Osteoblast (primary cell): ENCODE measurements at regions not wholly inside any gene's neighbourhood (a gene's known extent, or its start where the extent isn't known, plus 50 kb on each side); places are given as distances from the start of the nearest gene placed in this dataset.

ENCODE experiments used
- DNase-seq: peaks from one replicate; pipeline ENCODE4 v3.0.0; 2011; ENCODE audit warnings: low spot score, mixed read lengths; ENCODE audit not compliant: insufficient read length; ENCODE audit errors: missing footprints
- H2AFZ ChIP-seq: 2 replicates; pipeline ENCODE4 v1.6.0; 2011; ENCODE audit warnings: mild to moderate bottlenecking, low read length
- H3K27ac ChIP-seq: 2 replicates; pipeline ENCODE4 v1.5.1; 2011; ENCODE audit warnings: mild to moderate bottlenecking, low read depth, low read length, moderate library complexity
- H3K27me3 ChIP-seq: 2 replicates; pipeline ENCODE4 v1.6.0; 2012; ENCODE audit warnings: mild to moderate bottlenecking, control low read depth, inconsistent platforms, low read length, moderate library complexity; ENCODE audit not compliant: insufficient read depth
- H3K36me3 ChIP-seq: 2 replicates; pipeline ENCODE4 v1.5.1; 2011; ENCODE audit warnings: mild to moderate bottlenecking, low read length, control low read depth, moderate library complexity; ENCODE audit not compliant: insufficient read depth
- H3K4me1 ChIP-seq: 2 replicates; pipeline ENCODE4 v1.5.1; 2011; ENCODE audit warnings: mild to moderate bottlenecking, low read length, control low read depth, moderate library complexity; ENCODE audit not compliant: insufficient read depth
- H3K4me2 ChIP-seq: 2 replicates; pipeline ENCODE4 v1.6.0; 2011; ENCODE audit warnings: mild to moderate bottlenecking, low read length; ENCODE audit not compliant: insufficient read depth
- H3K4me3 ChIP-seq: fragments of 200-600 bp; sonication (generic); 3 replicates; pipeline ENCODE4 v1.5.1; 2012; ENCODE audit warnings: mild to moderate bottlenecking, low read length, inconsistent platforms; ENCODE audit not compliant: insufficient read depth
- H3K79me2 ChIP-seq: 2 replicates; pipeline ENCODE4 v1.6.0; 2012; ENCODE audit warnings: mild to moderate bottlenecking, low read length, control low read depth, inconsistent platforms; ENCODE audit not compliant: insufficient read depth
- H3K9me3 ChIP-seq: 2 replicates; pipeline ENCODE4 v1.5.1; 2011; ENCODE audit warnings: low read depth, low read length, control low read depth
- H4K20me1 ChIP-seq: 2 replicates; pipeline ENCODE4 v1.6.0; 2012; ENCODE audit warnings: mild to moderate bottlenecking, low read length, control low read depth; ENCODE audit not compliant: insufficient read depth
- CTCF ChIP-seq: IDR thresholded peaks from 2 replicates; pipeline ENCODE4 v1.5.1; 2011; ENCODE audit warnings: mild to moderate bottlenecking, low read depth, low read length, moderate library complexity; ENCODE audit errors: extremely low read depth

- H4K20me1 ChIP-seq, result no peaks in the 10 kb centered on the region
- H2AFZ ChIP-seq, result no peak overlapping the region
- no peak for TF ChIP-seq CTCF
- no peaks in the 10 kb centered on the region for H3K36me3 ChIP-seq
- peak overlapping the region; percentile 14 for H3K4me2 ChIP-seq
- no peak for DNase-seq
- peaks cover 54% of the 10 kb centered on the region for H3K4me1 ChIP-seq
- no peak overlapping the region for H3K4me3 ChIP-seq
- H3K27me3 ChIP-seq, result no peaks in the 10 kb centered on the region
- no peaks in the 10 kb centered on the region for H3K79me2 ChIP-seq
- H3K9me3 ChIP-seq, result no peaks in the 10 kb centered on the region
- peak overlapping the region; percentile 89 for H3K27ac ChIP-seq
Observed at GRCh38 chr2:67566285-67566684, 169.2 kb downstream of the ETAA1 start.

- Histone ChIP-seq H3K79me2 (no peaks in the 10 kb centered on the region), H3K9me3 (no peaks in the 10 kb centered on the region), H4K20me1 (no peaks in the 10 kb centered on the region), H2AFZ (peak overlapping the region; percentile 51), H3K36me3 (no peaks in the 10 kb centered on the region), H3K4me1 (peaks cover 47% of the 10 kb centered on the region), H3K4me3 (no peak overlapping the region), H3K27ac (peak overlapping the region; percentile 89), H3K27me3 (no peaks in the 10 kb centered on the region), H3K4me2 (no peak overlapping the region)
- DNase-seq, result no peak
- TF ChIP-seq CTCF, result no peak
Observed at GRCh38 chr2:67566958-67567635, 170.0 kb downstream of the ETAA1 start.

GRCh38 chr2:67567886-67568285 is 170.8 kb downstream of the ETAA1 start:
- no peaks in the 10 kb centered on the region for H4K20me1 ChIP-seq
- no peak for DNase-seq
- H2AFZ ChIP-seq, result no peak overlapping the region
- H3K36me3 ChIP-seq, result no peaks in the 10 kb centered on the region
- H3K9me3 ChIP-seq, result no peaks in the 10 kb centered on the region
- H3K27me3 ChIP-seq, result no peaks in the 10 kb centered on the region
- H3K79me2 ChIP-seq, result no peaks in the 10 kb centered on the region
- H3K27ac ChIP-seq, result peak overlapping the region; percentile 89
- no peak overlapping the region for H3K4me2 ChIP-seq
- H3K4me1 ChIP-seq, result peaks cover 52% of the 10 kb centered on the region
- no peak overlapping the region for H3K4me3 ChIP-seq
- TF ChIP-seq CTCF, result no peak

- H3K4me1 ChIP-seq, result peaks cover 40% of the 10 kb centered on the region
- no peak for TF ChIP-seq CTCF
- DNase-seq, result no peak
- H3K27me3 ChIP-seq, result no peaks in the 10 kb centered on the region
- no peak overlapping the region for H2AFZ ChIP-seq
- no peak overlapping the region for H3K27ac ChIP-seq
- no peak overlapping the region for H3K4me2 ChIP-seq
- H4K20me1 ChIP-seq, result no peaks in the 10 kb centered on the region
- no peaks in the 10 kb centered on the region for H3K36me3 ChIP-seq
- no peak overlapping the region for H3K4me3 ChIP-seq
- H3K9me3 ChIP-seq, result no peaks in the 10 kb centered on the region
- no peaks in the 10 kb centered on the region for H3K79me2 ChIP-seq
Observed at GRCh38 chr2:67570611-67571010, 173.5 kb downstream of the ETAA1 start.
